ENCODE measurements at regions not wholly inside any gene's neighbourhood (a gene's known extent, or its start where the extent isn't known, plus 50 kb on each side); places are given as distances from the start of the nearest gene placed in this dataset.
"Not testable (repeated sequence)": the region's sequence is repeated elsewhere in the genome, so short reads cannot be mapped to it uniquely, and the experiment has no call there.

DNA sequence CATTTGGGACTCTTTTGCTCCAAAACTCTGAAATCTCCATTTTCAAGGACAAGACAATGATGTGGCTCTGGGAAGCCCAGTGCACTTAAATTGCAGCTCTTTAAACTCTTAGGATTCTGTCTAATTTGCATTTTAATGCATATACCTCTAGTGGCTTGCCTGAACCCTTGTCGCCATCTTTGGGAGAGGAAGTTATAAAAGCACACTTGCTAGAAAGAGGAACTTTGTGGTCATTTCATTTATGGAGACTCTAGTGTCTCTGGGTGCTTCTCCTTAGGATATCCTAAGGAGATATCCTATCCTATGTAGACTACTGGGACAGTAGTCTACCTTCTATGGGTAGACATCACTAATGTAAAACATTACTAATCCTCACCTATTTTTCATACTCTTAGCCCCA, 77.3 kb upstream of the SLC1A3 start:
- DNase-seq (ENCODE audit: low spot score): no peak

DNA sequence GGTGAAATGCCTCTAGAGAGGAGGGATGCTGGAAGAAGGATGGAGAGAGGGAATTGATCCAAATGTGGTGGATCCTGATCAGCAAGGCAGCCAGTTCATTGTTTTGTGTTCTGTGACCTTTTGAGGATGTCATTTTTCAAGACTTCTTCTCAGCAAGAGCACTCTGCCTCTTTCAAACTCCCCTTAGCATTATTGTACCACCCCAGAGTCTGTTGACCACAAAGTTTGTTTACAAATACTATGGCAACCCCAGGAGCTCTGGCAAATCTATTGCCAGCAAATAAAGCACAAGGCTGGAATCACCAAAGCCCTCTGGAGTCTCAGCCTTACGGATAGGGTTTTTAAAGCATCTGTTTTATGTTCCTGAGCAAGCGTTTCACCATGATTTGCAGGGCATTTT, 76.2 kb upstream of the SLC1A3 start:
- no peak for DNase-seq (ENCODE audit: low spot score)

DNA sequence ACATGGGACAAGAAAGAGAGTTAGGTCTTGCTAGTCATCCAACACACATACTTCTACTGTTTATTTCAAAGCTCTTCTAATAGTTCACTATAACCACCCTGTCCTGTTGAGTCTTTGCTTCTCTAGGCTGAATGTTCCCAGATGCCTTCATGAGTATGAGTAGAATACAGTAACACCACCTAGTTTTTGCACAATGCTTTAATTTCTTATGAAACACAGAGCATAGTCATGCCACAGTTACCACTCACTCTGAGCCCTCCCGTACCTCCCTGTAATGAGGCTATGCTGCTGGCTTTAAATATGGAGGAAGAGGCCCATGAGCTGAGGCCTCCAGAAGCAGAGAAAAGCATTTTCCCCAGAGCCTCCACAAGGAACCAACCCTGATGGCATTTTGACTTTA, 75.0 kb upstream of the SLC1A3 start:
- DNase-seq (ENCODE audit: low spot score): no peak

DNA sequence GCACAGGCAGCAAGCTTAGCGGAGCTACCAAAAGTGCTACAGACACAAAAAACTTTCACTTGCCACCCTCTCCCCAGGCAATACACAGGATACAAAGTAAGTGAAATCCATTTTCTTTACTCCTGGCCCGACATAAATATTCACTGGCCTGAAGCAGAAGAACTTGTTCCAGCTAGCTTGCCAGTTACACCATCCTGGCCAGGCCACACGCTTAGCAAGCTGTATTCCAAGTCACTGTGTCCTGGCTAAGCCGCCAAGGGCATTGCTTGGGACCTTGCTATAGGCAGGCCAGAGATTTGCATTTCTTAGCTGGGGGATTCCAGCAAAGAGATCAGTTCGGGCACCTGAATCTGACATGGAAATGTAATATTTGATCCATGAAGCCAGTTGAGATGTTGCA, 71.0 kb upstream of the SLC1A3 start:
- DNase-seq (ENCODE audit: low spot score): no peak

DNA sequence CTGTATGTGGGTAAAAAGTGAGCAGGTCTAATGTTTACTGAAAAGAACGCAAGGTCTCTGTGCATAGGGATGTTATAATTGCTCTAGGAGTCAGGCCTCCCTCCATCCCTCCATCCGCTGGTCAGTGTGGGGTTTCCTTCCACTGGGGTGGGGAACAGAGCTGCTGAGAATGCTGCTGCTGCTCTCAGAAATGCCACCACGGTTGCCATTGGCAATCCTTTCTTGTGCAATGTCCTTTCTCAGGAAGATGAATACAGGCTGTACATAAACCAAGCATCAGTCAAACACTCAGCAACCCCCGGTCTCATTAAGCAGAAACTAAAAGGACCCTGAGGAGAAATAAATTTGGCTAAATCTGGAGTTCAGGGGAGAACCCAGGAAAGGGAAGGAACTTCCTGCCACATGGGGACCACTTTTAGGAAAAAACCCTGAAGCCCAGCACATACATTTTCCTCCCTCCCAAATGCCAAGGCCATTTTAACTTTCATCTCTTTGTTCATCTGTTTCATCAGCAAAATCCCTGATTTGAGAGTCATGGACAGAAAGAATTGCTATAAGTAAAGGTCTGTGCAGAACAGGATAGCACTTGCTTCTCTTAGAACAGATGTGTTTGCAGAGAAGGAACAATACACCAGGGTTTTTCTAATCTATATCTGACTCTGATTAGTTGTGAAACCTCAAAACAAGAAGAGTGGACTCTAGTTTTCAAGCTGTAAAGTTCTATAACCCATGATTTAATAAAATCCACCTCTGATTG, 70.4 kb upstream of the SLC1A3 start:
- DNase-seq (ENCODE audit: low spot score): no peak

DNA sequence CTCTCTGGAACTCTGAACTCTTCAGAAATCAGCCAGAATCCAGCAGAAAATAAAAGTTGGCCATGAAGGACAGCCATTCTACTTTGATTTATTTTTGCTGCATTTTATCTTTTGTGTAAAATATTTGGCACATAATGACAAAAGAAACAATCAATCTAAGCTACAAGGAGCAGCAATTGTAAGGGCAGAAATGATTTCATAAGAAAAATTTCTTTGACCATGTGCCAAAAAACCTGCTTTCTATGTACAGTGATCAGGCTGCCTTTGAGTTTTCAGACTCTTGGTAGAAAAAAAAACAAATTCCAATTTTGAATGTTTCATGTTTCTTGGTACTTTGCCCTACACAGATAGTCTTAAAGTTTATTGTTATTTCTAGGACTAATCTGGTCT, 69.8 kb upstream of the SLC1A3 start:
- no peak for DNase-seq (ENCODE audit: low spot score)

DNA sequence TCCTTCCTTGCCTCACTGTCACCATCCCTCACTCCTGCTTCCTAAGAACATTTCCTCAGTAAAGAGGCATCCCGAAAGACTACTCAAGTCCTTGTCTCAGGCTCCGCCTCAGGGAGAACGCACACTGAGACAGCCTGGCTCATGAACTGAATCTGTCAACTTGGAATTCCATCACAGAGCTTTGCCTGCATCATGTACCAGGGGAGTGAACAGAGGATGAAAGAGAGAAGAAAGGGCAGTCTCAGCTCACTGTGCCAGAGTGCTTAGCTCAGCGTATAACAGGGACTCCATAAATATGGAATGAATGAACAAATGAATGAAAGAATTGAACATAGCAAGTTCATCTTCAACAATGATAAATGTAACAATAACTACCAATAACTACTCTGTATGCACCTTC, 68.7 kb upstream of the SLC1A3 start:
- DNase-seq (ENCODE audit: low spot score): no peak

DNA sequence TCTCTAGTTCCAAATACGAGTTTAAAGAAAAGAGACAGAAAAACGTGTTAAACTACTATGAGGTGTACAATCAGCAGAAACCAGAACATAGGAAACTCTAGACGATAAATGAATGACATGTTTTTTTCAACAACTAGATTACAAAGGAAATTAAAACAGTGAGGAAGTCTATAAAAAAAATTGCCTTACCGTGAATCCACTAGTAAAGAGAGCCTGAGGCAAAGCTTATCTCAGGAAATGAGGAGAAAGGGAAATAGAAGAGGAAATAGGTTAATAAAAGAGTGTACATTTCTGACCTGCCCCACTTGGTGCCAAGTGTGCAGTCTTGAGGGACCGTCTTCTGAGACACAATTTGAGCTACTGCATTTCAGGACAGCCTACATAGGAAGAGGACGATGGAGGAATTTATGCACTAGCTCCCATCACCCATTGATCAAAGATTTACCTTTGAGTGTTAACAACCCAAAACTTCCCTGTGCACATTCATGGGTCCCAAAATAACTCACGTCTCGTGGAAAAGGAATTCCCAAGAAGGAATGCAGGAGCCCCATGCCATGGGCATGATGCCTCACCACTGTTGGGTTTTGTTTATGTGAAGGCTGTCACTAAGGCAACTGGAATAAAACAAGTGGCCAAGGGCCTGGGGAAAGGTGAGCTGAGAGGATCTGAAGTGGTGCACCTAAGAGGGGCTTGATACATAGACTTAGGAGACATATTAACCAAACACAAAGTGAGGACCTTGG, 53.6 kb upstream of the SLC1A3 start:
- no peak for DNase-seq (ENCODE audit: low spot score)

DNA sequence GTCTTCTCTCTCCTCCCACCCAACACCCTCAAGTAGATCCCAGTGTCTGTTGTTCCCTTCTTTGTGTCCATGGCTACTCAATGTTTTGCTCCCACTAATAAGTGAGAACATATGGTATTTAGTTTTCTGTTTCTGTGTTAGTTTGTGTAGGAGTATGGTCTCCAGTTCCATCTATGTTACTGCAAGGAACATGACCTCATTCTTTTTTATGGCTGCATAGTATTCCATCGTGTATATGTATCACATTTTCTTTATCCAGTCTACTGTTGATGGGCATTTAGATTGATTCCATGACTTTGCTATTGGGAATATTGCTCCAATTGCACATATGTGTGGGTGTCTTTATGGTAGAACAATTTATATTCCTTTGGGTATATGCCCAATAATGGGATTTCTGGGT, 51.4 kb upstream of the SLC1A3 start:
- DNase-seq (ENCODE audit: low spot score): not testable (repeated sequence)
